HG03457 (cell line): ENCODE measurements at regions not wholly inside any gene's neighbourhood (a gene's known extent, or its start where the extent isn't known, plus 50 kb on each side); places are given as distances from the start of the nearest gene placed in this dataset.
"Not testable (repeated sequence)": the region's sequence is repeated elsewhere in the genome, so short reads cannot be mapped to it uniquely, and the experiment has no call there.

ENCODE experiments used
- ATAC-seq: cut with Tn5 transposase; IDR thresholded peaks from one replicate; pipeline ENCODE4 v1.9.1; 2021; ENCODE audit warnings: moderate number of reproducible peaks; ENCODE audit not compliant: unreplicated experiment

- no peak for ATAC-seq
These were observed 81.2 kb downstream of the TMEM18 start for GRCh38 chr2:595831-596592.

GRCh38 chr2:595141-595815 is 81.9 kb downstream of the TMEM18 start:
- ATAC-seq: no peak

GRCh38 chr2:594297-594949 is 82.8 kb downstream of the TMEM18 start:
- ATAC-seq: no peak

GRCh38 chr2:593356-594026 is 83.7 kb downstream of the TMEM18 start:
- ATAC-seq: no peak

GRCh38 chr2:592737-593136 is 84.5 kb downstream of the TMEM18 start:
- ATAC-seq: no peak

GRCh38 chr2:590214-591175 is 86.7 kb downstream of the TMEM18 start:
- no peak for ATAC-seq

GRCh38 chr2:589281-590130 is 87.7 kb downstream of the TMEM18 start:
- no peak for ATAC-seq

GRCh38 chr2:588074-588645 is 89.0 kb downstream of the TMEM18 start:
- ATAC-seq: no peak

- no peak for ATAC-seq
These were observed 89.9 kb downstream of the TMEM18 start for GRCh38 chr2:587087-587960.

GRCh38 chr2:586641-587076 is 90.5 kb downstream of the TMEM18 start:
- no peak for ATAC-seq

- peak; percentile 74 for ATAC-seq
These were observed 92.1 kb downstream of the TMEM18 start for GRCh38 chr2:584863-585823.

- ATAC-seq: no peak
These were observed 93.5 kb downstream of the TMEM18 start for GRCh38 chr2:583666-584065.

GRCh38 chr2:582792-583528 is 94.2 kb downstream of the TMEM18 start:
- ATAC-seq: no peak

- not testable (repeated sequence) for ATAC-seq
These were observed 94.9 kb downstream of the TMEM18 start for GRCh38 chr2:582289-582688.

- no peak for ATAC-seq
These were observed 97.2 kb downstream of the TMEM18 start for GRCh38 chr2:579961-580360.

GRCh38 chr2:579351-579886 is 97.8 kb downstream of the TMEM18 start:
- ATAC-seq: no peak
